T-helper 17 cell (primary cell): ENCODE measurements at regions not wholly inside any gene's neighbourhood (a gene's known extent, or its start where the extent isn't known, plus 50 kb on each side); places are given as distances from the start of the nearest gene placed in this dataset.
"Not testable (repeated sequence)": the region's sequence is repeated elsewhere in the genome, so short reads cannot be mapped to it uniquely, and the experiment has no call there.

Experiments used
- ATAC-seq: fragments of 150-1000 bp; cut with Tn5 transposase; 2 replicates; pipeline ENCODE4 v1.10.0; 2021; ENCODE audit warnings: mild to moderate bottlenecking, moderate library complexity
- DNase-seq, 3 donors: peaks; one replicate each; pipeline versions ENCODE4 v3.0.0 to v3.0.0-alpha.2; 2020 to 2021
- H3K9me3 ChIP-seq: one replicate; pipeline ENCODE4 v1.7.0; 2013; ENCODE audit warnings: low read length, mild to moderate bottlenecking; ENCODE audit not compliant: control insufficient read depth, poor library complexity, severe bottlenecking
- H3K27ac Mint-ChIP-seq: one replicate; pipeline ENCODE4 v1.8.0; 2022; ENCODE audit warnings: mild to moderate bottlenecking, moderate library complexity, mixed read lengths
- H3K27me3 Mint-ChIP-seq: one replicate; pipeline ENCODE4 v1.8.0; 2022; ENCODE audit warnings: mixed read lengths
- H3K36me3 Mint-ChIP-seq: one replicate; pipeline ENCODE4 v1.8.0; 2022; ENCODE audit warnings: low read depth, mixed read lengths
- H3K4me1 Mint-ChIP-seq: one replicate; pipeline ENCODE4 v1.8.0; 2022; ENCODE audit warnings: mild to moderate bottlenecking, mixed read lengths
- H3K4me3 Mint-ChIP-seq: one replicate; pipeline ENCODE4 v1.8.0; 2022; ENCODE audit warnings: mild to moderate bottlenecking, moderate library complexity, mixed read lengths

GRCh38 chr16:55075208-55075607 lies 144.5 kb downstream of the IRX5 start:
- not testable (repeated sequence) for H3K36me3 Mint-ChIP-seq, H3K27me3 Mint-ChIP-seq, H3K9me3 ChIP-seq, DNase-seq, H3K4me1 Mint-ChIP-seq, H3K27ac Mint-ChIP-seq, H3K4me3 Mint-ChIP-seq, ATAC-seq

- Mint-ChIP-seq H3K27ac (no peak overlapping the region), H3K4me3 (no peak overlapping the region), H3K36me3 (no peaks in the 10 kb centered on the region), H3K27me3 (no peaks in the 10 kb centered on the region), H3K4me1 (no peaks in the 10 kb centered on the region)
- DNase-seq (no peak), ATAC-seq (no peak)
- no peaks in the 10 kb centered on the region for H3K9me3 ChIP-seq
Measured at GRCh38 chr16:55076053-55076452, 145.4 kb downstream of the IRX5 start.

- H3K9me3 ChIP-seq, result no peaks in the 10 kb centered on the region
- Mint-ChIP-seq H3K4me3 (no peak overlapping the region), H3K27me3 (no peaks in the 10 kb centered on the region), H3K27ac (no peak overlapping the region), H3K36me3 (no peaks in the 10 kb centered on the region), H3K4me1 (no peaks in the 10 kb centered on the region)
- ATAC-seq (no peak), DNase-seq (no peak)
Measured at GRCh38 chr16:55077266-55077665, 146.6 kb downstream of the IRX5 start.

- Mint-ChIP-seq H3K27ac (no peak overlapping the region), H3K4me3 (no peak overlapping the region), H3K27me3 (no peaks in the 10 kb centered on the region), H3K4me1 (no peaks in the 10 kb centered on the region), H3K36me3 (no peaks in the 10 kb centered on the region)
- ATAC-seq, result no peak
- no peak for DNase-seq
- H3K9me3 ChIP-seq, result no peaks in the 10 kb centered on the region
Measured at GRCh38 chr16:55078153-55078552, 147.5 kb downstream of the IRX5 start.

- H3K27ac Mint-ChIP-seq, result no peak overlapping the region
Measured at GRCh38 chr16:55078699-55079410, 148.2 kb downstream of the IRX5 start.

GRCh38 chr16:55081622-55082590 lies 151.2 kb downstream of the IRX5 start:
- H3K9me3 ChIP-seq, result no peaks in the 10 kb centered on the region
- no peak for DNase-seq
- H3K4me1 Mint-ChIP-seq, result no peaks in the 10 kb centered on the region
- ATAC-seq, result no peak
- no peak overlapping the region for H3K4me3 Mint-ChIP-seq
- H3K36me3 Mint-ChIP-seq, result no peaks in the 10 kb centered on the region
- H3K27me3 Mint-ChIP-seq, result no peaks in the 10 kb centered on the region
- H3K27ac Mint-ChIP-seq, result no peak overlapping the region

More at GRCh38 chr16:55078699-55079410, 148.2 kb downstream of the IRX5 start:
- Mint-ChIP-seq H3K4me3 (no peak overlapping the region), H3K4me1 (no peaks in the 10 kb centered on the region), H3K27me3 (no peaks in the 10 kb centered on the region), H3K36me3 (no peaks in the 10 kb centered on the region)
- DNase-seq (no peak), ATAC-seq (no peak)
- no peaks in the 10 kb centered on the region for H3K9me3 ChIP-seq

- Mint-ChIP-seq H3K27me3 (no peaks in the 10 kb centered on the region), H3K36me3 (no peaks in the 10 kb centered on the region), H3K4me3 (no peak overlapping the region), H3K27ac (no peak overlapping the region), H3K4me1 (no peaks in the 10 kb centered on the region)
- ATAC-seq (no peak), DNase-seq (no peak)
- H3K9me3 ChIP-seq, result no peaks in the 10 kb centered on the region
Measured at GRCh38 chr16:55082591-55082976, 151.9 kb downstream of the IRX5 start.

- Mint-ChIP-seq H3K27ac (no peak overlapping the region), H3K4me1 (no peaks in the 10 kb centered on the region), H3K36me3 (no peaks in the 10 kb centered on the region), H3K27me3 (no peaks in the 10 kb centered on the region), H3K4me3 (no peak overlapping the region)
- H3K9me3 ChIP-seq, result no peaks in the 10 kb centered on the region
- no peak for ATAC-seq
- DNase-seq, result no peak
Measured at GRCh38 chr16:55083052-55083451, 152.4 kb downstream of the IRX5 start.

- no peak overlapping the region for H3K27ac Mint-ChIP-seq
- H3K36me3 Mint-ChIP-seq, result no peaks in the 10 kb centered on the region
- H3K27me3 Mint-ChIP-seq, result no peaks in the 10 kb centered on the region
- H3K9me3 ChIP-seq, result no peaks in the 10 kb centered on the region
- H3K4me1 Mint-ChIP-seq, result no peaks in the 10 kb centered on the region
- H3K4me3 Mint-ChIP-seq, result no peak overlapping the region
- ATAC-seq (no peak), DNase-seq (no peak)
Measured at GRCh38 chr16:55088098-55088497, 157.4 kb downstream of the IRX5 start.

GRCh38 chr16:55089600-55089999 lies 158.9 kb downstream of the IRX5 start:
- no peaks in the 10 kb centered on the region for H3K9me3 ChIP-seq
- Mint-ChIP-seq H3K4me3 (no peak overlapping the region), H3K27me3 (no peaks in the 10 kb centered on the region), H3K27ac (no peak overlapping the region), H3K4me1 (no peaks in the 10 kb centered on the region), H3K36me3 (no peaks in the 10 kb centered on the region)
- ATAC-seq, result no peak
- no peak for DNase-seq

GRCh38 chr16:55091213-55091870 lies 160.7 kb downstream of the IRX5 start:
- DNase-seq (no peak), ATAC-seq (no peak)
- Mint-ChIP-seq H3K36me3 (no peaks in the 10 kb centered on the region), H3K27me3 (no peaks in the 10 kb centered on the region), H3K27ac (no peak overlapping the region), H3K4me1 (no peaks in the 10 kb centered on the region), H3K4me3 (no peak overlapping the region)
- no peaks in the 10 kb centered on the region for H3K9me3 ChIP-seq

GRCh38 chr16:55091871-55092230 lies 161.2 kb downstream of the IRX5 start:
- Mint-ChIP-seq H3K27me3 (no peaks in the 10 kb centered on the region), H3K36me3 (no peaks in the 10 kb centered on the region), H3K4me3 (no peak overlapping the region), H3K27ac (no peak overlapping the region), H3K4me1 (no peaks in the 10 kb centered on the region)
- no peaks in the 10 kb centered on the region for H3K9me3 ChIP-seq
- no peak for DNase-seq
- no peak for ATAC-seq

GRCh38 chr16:55100100-55100499 lies 169.4 kb downstream of the IRX5 start:
- Mint-ChIP-seq H3K4me3 (no peak overlapping the region), H3K36me3 (no peaks in the 10 kb centered on the region), H3K27me3 (no peaks in the 10 kb centered on the region), H3K4me1 (no peaks in the 10 kb centered on the region), H3K27ac (no peak overlapping the region)
- no peaks in the 10 kb centered on the region for H3K9me3 ChIP-seq
- DNase-seq, result no peak
- no peak for ATAC-seq
